HCT116 (cell line): ENCODE measurements at regions not wholly inside any gene's neighbourhood (a gene's known extent, or its start where the extent isn't known, plus 50 kb on each side); places are given as distances from the start of the nearest gene placed in this dataset.

Experiments
- ATAC-seq: fragments of 200-7000 bp; cut with Tn5 transposase; 2 replicates; pipeline ENCODE4 v1.9.1; 2020; ENCODE audit warnings: mild to moderate bottlenecking, moderate library complexity
- BruUV-seq: library from RNA; stranded (reverse); fragments of 400-500 nt; replicated peaks from 2 replicates; lab custom pipeline; 2021; lab: Mats Ljungman, UMichigan
- CTCF ChIA-PET: fragments of 300-600 bp; sonication (Branson Sonifier 250); formaldehyde crosslinking; loops from one replicate; lab custom pipeline; 2021; ENCODE audit warnings: antibody characterized with exemption; lab: Charles Lee
- POLR2A ChIA-PET: fragments of 300-600, 350-600 bp; sonication (Branson Sonifier 250); formaldehyde crosslinking; loops from one replicate; lab custom pipeline; 2021; ENCODE audit warnings: antibody characterized with exemption; lab: Charles Lee
- RAD21 ChIA-PET, 2 experiments: fragments of 300-600 bp; sonication (Branson Sonifier 250); formaldehyde crosslinking; loops; one replicate each; lab custom pipeline; 2023; ENCODE audit warnings: low total read pairs in 2 of 2; ENCODE audit not compliant: uncharacterized antibody in 2 of 2, unreplicated experiment in 2 of 2, low non-redundant PET in 1 of 2; lab: Charles Lee
- DNase-seq: peaks from one replicate; pipeline ENCODE4 v3.0.0-alpha.2; 2010; ENCODE audit warnings: low read depth, low spot score
- H2AFZ ChIP-seq: fragments of 200-600 bp; shearing (Covaris generic), sonication (generic); 2 replicates; pipeline ENCODE4 v1.6.1; 2017; ENCODE audit warnings: low read depth, mixed run types, mixed read lengths, antibody characterized with exemption, low read length; ENCODE audit not compliant: poor library complexity, severe bottlenecking
- H3K27ac ChIP-seq: 2 replicates; pipeline ENCODE4 v1.5.1; 2012; ENCODE audit warnings: low read depth, low read length
- H3K27me3 ChIP-seq: fragments of 200-600 bp; sonication (generic); 2 replicates; pipeline ENCODE4 v1.6.1; 2016; ENCODE audit warnings: mixed run types, low read length, mixed read lengths; ENCODE audit not compliant: insufficient read depth
- H3K36me3 ChIP-seq, 2 experiments: fragments of 200-500 bp in 1 of 2; fragments of 200-600 bp in 1 of 2; sonication (Bioruptor generic) in 1 of 2; sonication (generic) in 1 of 2; 2 replicates each; pipeline versions ENCODE4 v1.5.1 to v1.6.1; 2014 to 2016; ENCODE audit warnings: low read length in 2 of 2, inconsistent platforms in 1 of 2, mixed read lengths in 1 of 2, mixed run types in 1 of 2; ENCODE audit not compliant: insufficient read depth in 2 of 2, control insufficient read depth in 1 of 2
- H3K4me1 ChIP-seq, 2 experiments: fragments of 200-600 bp in 1 of 2; sonication (generic) in 1 of 2; 2 replicates each; pipeline versions ENCODE4 v1.5.1 to v1.6.1; 2012 to 2017; ENCODE audit warnings: low read length in 2 of 2, inconsistent platforms in 1 of 2, mild to moderate bottlenecking in 1 of 2, mixed read lengths in 1 of 2, mixed run types in 1 of 2, moderate library complexity in 1 of 2; ENCODE audit not compliant: insufficient read depth in 2 of 2, control insufficient read depth in 1 of 2
- H3K4me2 ChIP-seq: fragments of 200-600 bp; sonication (generic); 2 replicates; pipeline ENCODE4 v1.6.1; 2017; ENCODE audit warnings: mixed run types, low read length, mixed read lengths
- H3K4me3 ChIP-seq, 2 experiments: fragments of 200-600 bp in 1 of 2; sonication (generic) in 1 of 2; replicated peaks in 1 of 2; 2 replicates each; pipeline ENCODE4 v1.5.1; 2011 to 2016; ENCODE audit warnings: low read length in 2 of 2, control low read depth in 1 of 2, low read depth in 1 of 2, mild to moderate bottlenecking in 1 of 2, mixed read lengths in 1 of 2, mixed run types in 1 of 2
- H3K79me2 ChIP-seq: fragments of 200-600 bp; sonication (generic); 2 replicates; pipeline ENCODE4 v1.6.1; 2017; ENCODE audit warnings: mild to moderate bottlenecking, mixed run types, low read length, moderate library complexity, mixed read lengths; ENCODE audit not compliant: insufficient read depth
- H3K9ac ChIP-seq: fragments of 200-600 bp; sonication (generic); 2 replicates; pipeline ENCODE4 v1.6.1; 2016; ENCODE audit warnings: low read length, mixed read lengths
- H3K9me2 ChIP-seq: fragments of 200-600 bp; sonication (generic), shearing (Covaris generic); 2 replicates; pipeline ENCODE4 v1.6.1; 2017; ENCODE audit warnings: mixed run types, mild to moderate bottlenecking, moderate library complexity; ENCODE audit not compliant: insufficient read depth
- H3K9me3 ChIP-seq, 2 experiments: fragments of 200-500 bp in 1 of 2; fragments of 200-600 bp in 1 of 2; sonication (Bioruptor generic) in 1 of 2; sonication (generic) in 1 of 2; 2 replicates each; pipeline ENCODE4 v1.6.1; 2014 to 2017; ENCODE audit warnings: low read length in 2 of 2, mixed read lengths in 2 of 2, inconsistent platforms in 1 of 2, low read depth in 1 of 2, mild to moderate bottlenecking in 1 of 2, mixed run types in 1 of 2, moderate library complexity in 1 of 2; ENCODE audit not compliant: control insufficient read depth in 1 of 2, insufficient read depth in 1 of 2
- H4K20me1 ChIP-seq: fragments of 200-600 bp; sonication (generic), shearing (Covaris generic); 2 replicates; pipeline ENCODE4 v1.6.1; 2017; ENCODE audit warnings: mixed run types, mild to moderate bottlenecking, moderate library complexity; ENCODE audit not compliant: insufficient read depth
- EGR1 ChIP-seq: IDR thresholded peaks from 2 replicates; pipeline ENCODE4 v1.6.1; 2012; ENCODE audit warnings: low read depth
- ELF1 ChIP-seq: IDR thresholded peaks from 2 replicates; pipeline ENCODE4 v1.6.1; 2012; ENCODE audit warnings: low read depth, borderline replicate concordance
- JUND ChIP-seq: IDR thresholded peaks from 2 replicates; pipeline ENCODE4 v1.6.1; 2012
- POLR2A ChIP-seq: IDR thresholded peaks from 2 replicates; pipeline ENCODE4 v1.7.0; 2011; ENCODE audit warnings: borderline replicate concordance; ENCODE audit not compliant: insufficient read depth, insufficient read length; ENCODE audit errors: extremely low read depth
- RAD21 ChIP-seq: IDR thresholded peaks from 2 replicates; pipeline ENCODE4 v1.6.1; 2012; ENCODE audit warnings: low read depth, mild to moderate bottlenecking
- SP1 ChIP-seq: IDR thresholded peaks from 2 replicates; pipeline ENCODE4 v1.6.1; 2012; ENCODE audit warnings: low read depth
- SRF ChIP-seq: IDR thresholded peaks from 2 replicates; pipeline ENCODE4 v1.6.1; 2012; ENCODE audit warnings: low read depth
- YY1 ChIP-seq: IDR thresholded peaks from 2 replicates; pipeline ENCODE4 v1.6.1; 2011; ENCODE audit warnings: low read length, low read depth, moderate library complexity, mild to moderate bottlenecking; ENCODE audit not compliant: insufficient replicate concordance; ENCODE audit errors: extremely low read depth
- ZFX ChIP-seq: fragments of 450-650 bp; IDR thresholded peaks from 2 replicates; pipeline ENCODE4 v1.6.1; 2017
- ZNF274 ChIP-seq: fragments of 200-500 bp; sonication (Bioruptor generic); IDR thresholded peaks from 2 replicates; pipeline ENCODE4 v1.6.1; 2014; ENCODE audit warnings: mild to moderate bottlenecking, low read depth, low read length, inconsistent platforms
- intact Hi-C: fragments of 100-400 bp; cut with micrococcal nuclease; formaldehyde crosslinking; loops from 2 replicates; pipeline ENCODE4 v1.10.0; 2022

- BruUV-seq: no TSS peak
- H3K27me3 ChIP-seq: no peaks in the 10 kb centered on the region
- H3K79me2 ChIP-seq: no peaks in the 10 kb centered on the region
- peaks cover 6 to 19% of the 10 kb centered on the region in 2 experiments; a peak in 3 of 4 replicates for H3K4me1 ChIP-seq
- ChIA-PET RAD21 (no interaction called here), POLR2A (no interaction called here), CTCF (no interaction called here)
- no peak overlapping the region for H3K4me2 ChIP-seq
- no peak overlapping the region for H3K4me3 ChIP-seq
- TF ChIP-seq ELF1: no peak
- TF ChIP-seq SP1: no peak
- TF ChIP-seq SRF: no peak
- TF ChIP-seq JUND: no peak
- TF ChIP-seq ZNF274: no peak
- no peak for TF ChIP-seq RAD21
- no peak for TF ChIP-seq ZFX
- TF ChIP-seq POLR2A: no peak
- H3K36me3 ChIP-seq: no peaks in the 10 kb centered on the region
- H3K9me3 ChIP-seq: no peaks in the 10 kb centered on the region
- DNase-seq (no peak), ATAC-seq (no peak)
- no peak overlapping the region for H3K9ac ChIP-seq
- no peaks in the 10 kb centered on the region for H3K9me2 ChIP-seq
- H2AFZ ChIP-seq: no peak overlapping the region
- no peak overlapping the region for H3K27ac ChIP-seq
- intact Hi-C loops: no loop called here
- H4K20me1 ChIP-seq: no peaks in the 10 kb centered on the region
Observed at GRCh38 chr5:135254183-135254582, 144.8 kb downstream of the MACROH2A1 start.

- TF ChIP-seq RAD21 (no peak), EGR1 (no peak), YY1 (no peak), POLR2A (no peak)
Observed at GRCh38 chr5:135253601-135254178, 145.3 kb downstream of the MACROH2A1 start.

More at GRCh38 chr5:135253601-135254178, 145.3 kb downstream of the MACROH2A1 start:
- Histone ChIP-seq H3K9me2 (no peaks in the 10 kb centered on the region), H3K4me1 (peaks cover 6 to 24% of the 10 kb centered on the region in 2 experiments; a peak in 3 of 4 replicates), H3K79me2 (no peaks in the 10 kb centered on the region), H3K27ac (no peak overlapping the region), H3K4me3 (no peak overlapping the region), H2AFZ (no peak overlapping the region), H3K27me3 (no peaks in the 10 kb centered on the region), H3K9me3 (no peaks in the 10 kb centered on the region), H4K20me1 (no peaks in the 10 kb centered on the region), H3K36me3 (no peaks in the 10 kb centered on the region), H3K9ac (no peak overlapping the region), H3K4me2 (no peak overlapping the region)
- RAD21 ChIA-PET: no interaction called here
- CTCF ChIA-PET: no interaction called here
- intact Hi-C loops: no loop called here
- DNase-seq (no peak), ATAC-seq (no peak)
- POLR2A ChIA-PET: no interaction called here
- BruUV-seq: no TSS peak
